ENCODE measurements at regions not wholly inside any gene's neighbourhood (a gene's known extent, or its start where the extent isn't known, plus 50 kb on each side); places are given as distances from the start of the nearest gene placed in this dataset.

GRCh38 chr1:118564961-118565703 is 380.1 kb upstream of the SPAG17 start:
- Histone ChIP-seq H3K27me3 (replicated peaks; ENCODE audit: insufficient read depth) (no peaks in the 10 kb centered on the region; the same call in 1 of the 2 replicates), H4K20me1 (ENCODE audit: insufficient read depth) (no peaks in the 10 kb centered on the region), H3K4me1 (ENCODE audit: insufficient read depth) (no peaks in the 10 kb centered on the region), H2AFZ (no peak overlapping the region), H3K27ac (no peak overlapping the region), H3K9me3 (ENCODE audit: low read depth) (no peaks in the 10 kb centered on the region), H3K79me2 (ENCODE audit: insufficient read depth) (no peaks in the 10 kb centered on the region), H3F3A (ENCODE audit: insufficient read depth) (no peaks in the 10 kb centered on the region), H3K4me3 (no peak overlapping the region), H3K36me3 (ENCODE audit: low read depth) (no peaks in the 10 kb centered on the region), H3K9me2 (ENCODE audit: insufficient read depth) (no peaks in the 10 kb centered on the region), H3K4me2 (ENCODE audit: unreplicated experiment) (no peak overlapping the region), H3K9ac (no peak overlapping the region)
- no peak for DNase-seq
- TF ChIP-seq EZH2phosphoT487 (IDR thresholded peaks at IDR 0.05; ENCODE audit: insufficient read depth, low read depth): no peak
- no peak for TF ChIP-seq EZH2 (IDR thresholded peaks at IDR 0.05; ENCODE audit: insufficient read depth, poor library complexity, severe bottlenecking)
- in situ Hi-C loops (cut with MboI): no loop called here
- WGBS, 2 experiments (ENCODE audit: low coverage in 1 of 2, low lambda C conversion rate in 2 of 2, missing lambda C conversion rate in 2 of 2): 81 to 99% methylated on average over 2 of the region's 2 CpGs

GRCh38 chr1:118563981-118564951 is 379.2 kb upstream of the SPAG17 start:
- Histone ChIP-seq H3K36me3 (ENCODE audit: low read depth) (no peaks in the 10 kb centered on the region), H3K4me2 (ENCODE audit: unreplicated experiment) (no peak overlapping the region), H3K27ac (no peak overlapping the region), H3K4me3 (no peak overlapping the region), H3K9me2 (ENCODE audit: insufficient read depth) (no peaks in the 10 kb centered on the region), H2AFZ (no peak overlapping the region), H4K20me1 (ENCODE audit: insufficient read depth) (no peaks in the 10 kb centered on the region), H3K4me1 (ENCODE audit: insufficient read depth) (no peaks in the 10 kb centered on the region), H3K79me2 (ENCODE audit: insufficient read depth) (no peaks in the 10 kb centered on the region), H3F3A (ENCODE audit: insufficient read depth) (no peaks in the 10 kb centered on the region), H3K9ac (no peak overlapping the region), H3K9me3 (ENCODE audit: low read depth) (no peaks in the 10 kb centered on the region), H3K27me3 (replicated peaks; ENCODE audit: insufficient read depth) (no peaks in the 10 kb centered on the region; the same call in 1 of the 2 replicates)
- peak; percentile 27 for DNase-seq
- in situ Hi-C loops (cut with MboI): no loop called here
- WGBS, 2 experiments (ENCODE audit: low coverage in 1 of 2, low lambda C conversion rate in 2 of 2, missing lambda C conversion rate in 2 of 2): 34 to 35% methylated on average over 6 of the region's 6 CpGs
- no peak for TF ChIP-seq EZH2phosphoT487 (IDR thresholded peaks at IDR 0.05; ENCODE audit: insufficient read depth, low read depth)
- TF ChIP-seq EZH2 (IDR thresholded peaks at IDR 0.05; ENCODE audit: insufficient read depth, poor library complexity, severe bottlenecking): no peak

GRCh38 chr1:118558933-118559332 is 373.9 kb upstream of the SPAG17 start:
- Histone ChIP-seq H3K4me1 (ENCODE audit: insufficient read depth) (no peaks in the 10 kb centered on the region), H3K27me3 (replicated peaks; ENCODE audit: insufficient read depth) (no peaks in the 10 kb centered on the region), H3F3A (ENCODE audit: insufficient read depth) (no peaks in the 10 kb centered on the region), H3K79me2 (ENCODE audit: insufficient read depth) (no peaks in the 10 kb centered on the region), H3K36me3 (ENCODE audit: low read depth) (no peaks in the 10 kb centered on the region), H3K27ac (no peak overlapping the region), H2AFZ (no peak overlapping the region), H4K20me1 (ENCODE audit: insufficient read depth) (no peaks in the 10 kb centered on the region), H3K9me3 (ENCODE audit: low read depth) (no peaks in the 10 kb centered on the region), H3K4me3 (no peak overlapping the region), H3K9me2 (ENCODE audit: insufficient read depth) (no peaks in the 10 kb centered on the region), H3K4me2 (ENCODE audit: unreplicated experiment) (no peak overlapping the region), H3K9ac (no peak overlapping the region)
- TF ChIP-seq EZH2phosphoT487 (IDR thresholded peaks at IDR 0.05; ENCODE audit: insufficient read depth, low read depth) (no peak), EZH2 (IDR thresholded peaks at IDR 0.05; ENCODE audit: insufficient read depth, poor library complexity, severe bottlenecking) (no peak)
- no peak for DNase-seq
- in situ Hi-C loops (cut with MboI): no loop called here
- WGBS, 2 experiments (ENCODE audit: low coverage in 1 of 2, low lambda C conversion rate in 2 of 2, missing lambda C conversion rate in 2 of 2): 29 to 34% methylated on average over 3 of the region's 3 CpGs

DNA sequence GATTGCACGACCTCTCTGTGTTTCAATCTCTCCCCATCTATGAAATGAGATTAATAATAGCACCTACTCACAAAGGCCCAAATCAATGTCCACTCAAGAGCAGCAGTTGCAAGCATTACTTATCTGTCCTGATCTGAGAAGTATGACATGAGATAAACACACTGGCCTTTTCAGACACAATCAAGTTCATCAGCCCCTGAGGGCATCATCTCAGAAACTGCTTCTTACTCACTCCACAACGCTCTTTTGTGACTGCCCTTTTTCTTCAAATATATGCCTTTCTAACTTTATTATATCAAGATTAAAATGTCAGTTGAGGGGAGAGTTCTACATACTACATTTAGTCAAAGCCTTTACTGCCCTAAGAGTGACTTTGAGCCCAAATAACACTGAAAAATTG is 371.9 kb upstream of the SPAG17 start:
- in situ Hi-C loops (cut with MboI): no loop called here
- TF ChIP-seq EZH2 (IDR thresholded peaks at IDR 0.05; ENCODE audit: insufficient read depth, poor library complexity, severe bottlenecking): no peak
- TF ChIP-seq EZH2phosphoT487 (IDR thresholded peaks at IDR 0.05; ENCODE audit: insufficient read depth, low read depth): no peak
- DNase-seq: no peak

More for the DNA sequence above, 371.9 kb upstream of the SPAG17 start:
- Histone ChIP-seq H3F3A (ENCODE audit: insufficient read depth) (no peaks in the 10 kb centered on the region), H3K4me3 (no peak overlapping the region), H3K4me2 (ENCODE audit: unreplicated experiment) (no peak overlapping the region), H2AFZ (no peak overlapping the region), H3K9me2 (ENCODE audit: insufficient read depth) (no peaks in the 10 kb centered on the region), H3K9ac (no peak overlapping the region), H3K9me3 (ENCODE audit: low read depth) (no peaks in the 10 kb centered on the region), H3K36me3 (ENCODE audit: low read depth) (no peaks in the 10 kb centered on the region), H3K79me2 (ENCODE audit: insufficient read depth) (no peaks in the 10 kb centered on the region), H3K27ac (no peak overlapping the region), H3K27me3 (replicated peaks; ENCODE audit: insufficient read depth) (no peaks in the 10 kb centered on the region), H3K4me1 (ENCODE audit: insufficient read depth) (no peaks in the 10 kb centered on the region), H4K20me1 (ENCODE audit: insufficient read depth) (no peaks in the 10 kb centered on the region)
- WGBS, 2 experiments (ENCODE audit: low coverage in 1 of 2, low lambda C conversion rate in 2 of 2, missing lambda C conversion rate in 2 of 2): 47 to 49% methylated on average over 2 of the region's 2 CpGs

All from GM23248 (cell line).